Ovary (tissue), 7 donors: ENCODE measurements at regions not wholly inside any gene's neighbourhood (a gene's known extent, or its start where the extent isn't known, plus 50 kb on each side); places are given as distances from the start of the nearest gene placed in this dataset.

Experiments
- DNase-seq, 5 donors: peaks; one replicate each; pipeline ENCODE4 v3.0.0-alpha.2; 2019 to 2020
- H3K27ac ChIP-seq, 2 donors: fragments of 200-600 bp; one replicate each; pipeline versions ENCODE4 v1.5.1 to v1.8.0; 2019 to 2022
- H3K27me3 ChIP-seq: fragments of 200-600 bp; one replicate; pipeline ENCODE4 v1.8.0; 2022
- H3K36me3 ChIP-seq: fragments of 200-600 bp; sonication (generic); one replicate; pipeline ENCODE4 v1.5.1; 2019
- H3K4me1 ChIP-seq: one replicate; pipeline ENCODE4 v1.8.1; 2013; ENCODE audit warnings: mild to moderate bottlenecking, moderate library complexity; ENCODE audit not compliant: insufficient read depth
- H3K4me3 ChIP-seq: fragments of 200-600 bp; sonication (generic); one replicate; pipeline ENCODE4 v1.5.1; 2017
- H3K9me3 ChIP-seq, 2 donors: fragments of 200-600 bp in 1 of 2; sonication (generic) in 1 of 2; one replicate each; pipeline versions ENCODE4 v1.5.1 to v1.8.1; 2013 to 2019; ENCODE audit warnings: mild to moderate bottlenecking in 1 of 2, moderate library complexity in 1 of 2
- CTCF ChIP-seq, 3 donors: fragments of 450-650 bp in 2 of 3; fragments of 200-600 bp in 1 of 3; IDR thresholded peaks; one replicate each; pipeline versions ENCODE4 v1.5.1 to v1.8.0; 2016 to 2022; ENCODE audit warnings: antibody characterized with exemption in 3 of 3, mild to moderate bottlenecking in 1 of 3
- EP300 ChIP-seq: sonication (generic); formaldehyde crosslinking; IDR thresholded peaks from one replicate; pipeline ENCODE4 v1.6.1; 2017; ENCODE audit warnings: antibody characterized with exemption
- POLR2A ChIP-seq: fragments of 450-650 bp; IDR thresholded peaks from one replicate; pipeline ENCODE4 v1.6.1; 2017; ENCODE audit warnings: antibody characterized with exemption, mild to moderate bottlenecking, moderate library complexity
- WGBS, 3 donors: extraction: QIAGEN DNeasy Blood & Tissue Kit in 1 of 3; methylation state at CpG; one replicate each; pipeline versions ENCODE4 v1.1.5 to v1.1.7; 2013 to 2017; 5-methylcytosine and 5-hydroxymethylcytosine counted together
- intact Hi-C, 4 donors: fragments of 100-400 bp; cut with DNase I; formaldehyde crosslinking; loops; one replicate each; pipeline versions ENCODE4 v1.11.0 to v1.15.1; 2022 to 2023
- donor health status: DM: no; HTN: no; CAD: no; lungs with moderate emphysema.
- donor health status: DM: no; HTN: no; CAD: no.
- donor health status: Bipolar disorder and iron deficiency.
- donor health status: DM: no; HTN: no; CAD: no.
- donor health status: DM: yes; HTN: yes; CAD: no.

- Histone ChIP-seq H3K36me3 (no peaks in the 10 kb centered on the region), H3K9me3 (no peaks in the 10 kb centered on the region), H3K27ac (no peak overlapping the region), H3K27me3 (no peaks in the 10 kb centered on the region), H3K4me1 (peaks cover 5% of the 10 kb centered on the region), H3K4me3 (no peak overlapping the region)
- 91 to 96% (median 95%) methylated on average over 7 of the region's 7 CpGs for WGBS, 3 donors
- DNase-seq: peak in 1 of 5 donors; percentile 10
- intact Hi-C loops: no loop called here
- TF ChIP-seq POLR2A (no peak), CTCF (IDR thresholded peaks at IDR 0.05) (no peak), EP300 (no peak)
Observed at GRCh38 chr1:234865171-234866006, 255.4 kb upstream of the IRF2BP2 start.

- TF ChIP-seq EP300 (no peak), CTCF (IDR thresholded peaks at IDR 0.05) (no peak), POLR2A (no peak)
- Histone ChIP-seq H3K4me1 (peaks cover 5% of the 10 kb centered on the region), H3K4me3 (no peak overlapping the region), H3K27ac (no peak overlapping the region), H3K9me3 (no peaks in the 10 kb centered on the region), H3K27me3 (no peaks in the 10 kb centered on the region), H3K36me3 (no peaks in the 10 kb centered on the region)
- intact Hi-C loops: no loop called here
- 89 to 96% (median 94%) methylated on average over 3 of the region's 3 CpGs for WGBS, 3 donors
- DNase-seq: peak in 1 of 5 donors; percentile 7
Observed at GRCh38 chr1:234864116-234864515, 254.1 kb upstream of the IRF2BP2 start.

GRCh38 chr1:234863551-234863971, 253.6 kb upstream of the IRF2BP2 start:
- intact Hi-C loops: no loop called here
- H3K4me3 ChIP-seq: no peak overlapping the region
- no peaks in the 10 kb centered on the region for H3K9me3 ChIP-seq
- no peaks in the 10 kb centered on the region for H3K27me3 ChIP-seq
- no peaks in the 10 kb centered on the region for H3K36me3 ChIP-seq
- peak in 1 of 5 donors; percentile 5 for DNase-seq
- TF ChIP-seq EP300: no peak
- TF ChIP-seq POLR2A: no peak
- TF ChIP-seq CTCF (IDR thresholded peaks at IDR 0.05): no peak
- 78 to 89% (median 84%) methylated on average over 6 of the region's 6 CpGs for WGBS, 3 donors
- H3K4me1 ChIP-seq: peaks cover 5% of the 10 kb centered on the region
- H3K27ac ChIP-seq: no peak overlapping the region

- Histone ChIP-seq H3K36me3 (no peaks in the 10 kb centered on the region), H3K4me1 (peaks cover 5% of the 10 kb centered on the region), H3K27me3 (no peaks in the 10 kb centered on the region), H3K9me3 (no peaks in the 10 kb centered on the region), H3K4me3 (no peak overlapping the region), H3K27ac (no peak overlapping the region)
- peak; percentile 45 to 68 (median 57) for DNase-seq
- 24 to 35% (median 27%) methylated on average over 13 of the region's 13 CpGs for WGBS, 3 donors
- intact Hi-C loops: no loop called here
- no peak for TF ChIP-seq CTCF (IDR thresholded peaks at IDR 0.05)
- TF ChIP-seq POLR2A: no peak
- no peak for TF ChIP-seq EP300
Observed at GRCh38 chr1:234862944-234863515, 253.1 kb upstream of the IRF2BP2 start.
